ENCODE measurements at regions not wholly inside any gene's neighbourhood (a gene's known extent, or its start where the extent isn't known, plus 50 kb on each side); places are given as distances from the start of the nearest gene placed in this dataset.

DNA sequence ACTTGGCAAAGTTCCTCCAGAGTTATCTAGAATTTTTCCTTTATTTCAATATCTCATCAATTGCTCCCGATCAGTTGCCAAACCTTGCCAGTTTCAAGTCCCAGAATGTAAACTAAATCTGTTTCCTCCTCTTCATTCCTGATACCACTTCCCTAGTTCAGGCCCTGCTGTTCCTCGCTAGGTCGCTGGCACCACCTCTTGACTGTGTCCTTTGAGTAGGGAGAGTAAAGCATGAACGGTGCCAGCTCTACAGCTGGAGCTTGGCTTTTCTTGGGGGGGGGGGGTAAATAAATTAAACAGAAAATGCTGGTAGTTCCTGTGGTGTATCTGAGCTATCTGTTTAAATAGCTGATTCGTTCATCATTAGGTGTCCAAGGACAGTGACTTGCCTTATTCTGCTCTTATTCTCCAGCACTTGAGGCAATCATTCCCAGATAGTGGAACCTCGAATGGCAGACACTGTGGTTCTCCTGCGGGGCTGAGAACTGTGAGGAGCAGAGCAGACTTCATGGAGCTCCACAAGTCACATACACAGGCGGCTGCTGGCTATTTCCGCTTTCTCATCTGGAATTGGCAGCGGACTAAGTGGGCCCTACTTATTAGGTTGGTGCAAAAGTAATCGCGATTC lies 168.3 kb upstream of the FAT1 start:
- no peak overlapping the region for H3K27ac ChIP-seq
- H3K4me1 ChIP-seq (ENCODE audit: low read depth), result no peaks in the 10 kb centered on the region
- no peak for DNase-seq (ENCODE audit: low read depth in 1 of 2, low spot score in 1 of 2)
- TF ChIP-seq, protein P1, sequence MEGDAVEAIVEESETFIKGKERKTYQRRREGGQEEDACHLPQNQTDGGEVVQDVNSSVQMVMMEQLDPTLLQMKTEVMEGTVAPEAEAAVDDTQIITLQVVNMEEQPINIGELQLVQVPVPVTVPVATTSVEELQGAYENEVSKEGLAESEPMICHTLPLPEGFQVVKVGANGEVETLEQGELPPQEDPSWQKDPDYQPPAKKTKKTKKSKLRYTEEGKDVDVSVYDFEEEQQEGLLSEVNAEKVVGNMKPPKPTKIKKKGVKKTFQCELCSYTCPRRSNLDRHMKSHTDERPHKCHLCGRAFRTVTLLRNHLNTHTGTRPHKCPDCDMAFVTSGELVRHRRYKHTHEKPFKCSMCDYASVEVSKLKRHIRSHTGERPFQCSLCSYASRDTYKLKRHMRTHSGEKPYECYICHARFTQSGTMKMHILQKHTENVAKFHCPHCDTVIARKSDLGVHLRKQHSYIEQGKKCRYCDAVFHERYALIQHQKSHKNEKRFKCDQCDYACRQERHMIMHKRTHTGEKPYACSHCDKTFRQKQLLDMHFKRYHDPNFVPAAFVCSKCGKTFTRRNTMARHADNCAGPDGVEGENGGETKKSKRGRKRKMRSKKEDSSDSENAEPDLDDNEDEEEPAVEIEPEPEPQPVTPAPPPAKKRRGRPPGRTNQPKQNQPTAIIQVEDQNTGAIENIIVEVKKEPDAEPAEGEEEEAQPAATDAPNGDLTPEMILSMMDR (IDR thresholded peaks at IDR 0.05; ENCODE audit: low read depth, low read length), result no peak
- no peaks in the 10 kb centered on the region for H3K9me3 ChIP-seq (ENCODE audit: low read depth)
- no peak overlapping the region for H3K4me3 ChIP-seq
- H3K27me3 ChIP-seq, result no peaks in the 10 kb centered on the region
- H3K36me3 ChIP-seq, result no peaks in the 10 kb centered on the region

GRCh38 chr4:186898367-186898766 lies 174.7 kb upstream of the FAT1 start:
- TF ChIP-seq, protein P1 (IDR thresholded peaks at IDR 0.05; ENCODE audit: low read depth, low read length), result no peak
- H3K36me3 ChIP-seq, result no peaks in the 10 kb centered on the region
- DNase-seq (ENCODE audit: low read depth in 1 of 2, low spot score in 1 of 2), result no peak
- H3K27ac ChIP-seq, result no peak overlapping the region
- no peaks in the 10 kb centered on the region for H3K9me3 ChIP-seq (ENCODE audit: low read depth)
- H3K27me3 ChIP-seq, result no peaks in the 10 kb centered on the region
- H3K4me1 ChIP-seq (ENCODE audit: low read depth), result no peaks in the 10 kb centered on the region
- no peak overlapping the region for H3K4me3 ChIP-seq

GRCh38 chr4:186900232-186900900 lies 176.7 kb upstream of the FAT1 start:
- Histone ChIP-seq H3K4me3 (no peak overlapping the region), H3K4me1 (ENCODE audit: low read depth) (no peaks in the 10 kb centered on the region), H3K9me3 (ENCODE audit: low read depth) (no peaks in the 10 kb centered on the region), H3K27ac (no peak overlapping the region), H3K36me3 (no peaks in the 10 kb centered on the region), H3K27me3 (no peaks in the 10 kb centered on the region)
- peak in 1 of 2 donors; percentile 75 for DNase-seq (ENCODE audit: low read depth in 1 of 2, low spot score in 1 of 2)
- TF ChIP-seq, protein P1 (IDR thresholded peaks at IDR 0.05; ENCODE audit: low read depth, low read length), result no peak

GRCh38 chr4:186900984-186901383 lies 177.3 kb upstream of the FAT1 start:
- no peak overlapping the region for H3K4me3 ChIP-seq
- TF ChIP-seq, protein P1 (IDR thresholded peaks at IDR 0.05; ENCODE audit: low read depth, low read length), result no peak
- H3K27me3 ChIP-seq, result no peaks in the 10 kb centered on the region
- H3K9me3 ChIP-seq (ENCODE audit: low read depth), result no peaks in the 10 kb centered on the region
- no peaks in the 10 kb centered on the region for H3K4me1 ChIP-seq (ENCODE audit: low read depth)
- peak in 1 of 2 donors; percentile 16 for DNase-seq (ENCODE audit: low read depth in 1 of 2, low spot score in 1 of 2)
- H3K36me3 ChIP-seq, result no peaks in the 10 kb centered on the region
- H3K27ac ChIP-seq, result no peak overlapping the region

- Histone ChIP-seq H3K4me1 (ENCODE audit: low read depth) (no peaks in the 10 kb centered on the region), H3K9me3 (ENCODE audit: low read depth) (no peaks in the 10 kb centered on the region), H3K27ac (no peak overlapping the region), H3K27me3 (no peaks in the 10 kb centered on the region), H3K36me3 (no peaks in the 10 kb centered on the region), H3K4me3 (no peak overlapping the region)
- TF ChIP-seq, protein P1 (IDR thresholded peaks at IDR 0.05; ENCODE audit: low read depth, low read length), result no peak
- no peak for DNase-seq (ENCODE audit: low read depth in 1 of 2, low spot score in 1 of 2)
Measured at GRCh38 chr4:186901850-186902249, 178.2 kb upstream of the FAT1 start.
